Lower lobe of right lung (tissue), 2 donors: ENCODE measurements at regions not wholly inside any gene's neighbourhood (a gene's known extent, or its start where the extent isn't known, plus 50 kb on each side); places are given as distances from the start of the nearest gene placed in this dataset.
"Not testable (repeated sequence)": the region's sequence is repeated elsewhere in the genome, so short reads cannot be mapped to it uniquely, and the experiment has no call there.

Experiments used
- ATAC-seq, 2 donors: fragments of 200-7000 bp; cut with Tn5 transposase; one replicate each; pipeline ENCODE4 v1.9.1; 2020 to 2022; ENCODE audit warnings: mild to moderate bottlenecking in 2 of 2, moderate library complexity in 2 of 2
- DNase-seq: peaks from one replicate; pipeline ENCODE4 v3.0.0-alpha.2; 2020
- H3K27ac ChIP-seq: fragments of 200-600 bp; one replicate; pipeline ENCODE4 v1.8.0; 2022
- H3K27me3 ChIP-seq: fragments of 200-600 bp; one replicate; pipeline ENCODE4 v1.8.0; 2022; ENCODE audit warnings: low read depth
- H3K36me3 ChIP-seq: fragments of 200-600 bp; one replicate; pipeline ENCODE4 v1.8.0; 2022; ENCODE audit warnings: mild to moderate bottlenecking
- H3K4me1 ChIP-seq: fragments of 200-600 bp; one replicate; pipeline ENCODE4 v1.8.0; 2022
- H3K4me3 ChIP-seq: fragments of 200-600 bp; one replicate; pipeline ENCODE4 v1.8.0; 2022; ENCODE audit warnings: mild to moderate bottlenecking
- H3K9me3 ChIP-seq: fragments of 200-600 bp; one replicate; pipeline ENCODE4 v1.8.0; 2022
- intact Hi-C: fragments of 100-400 bp; cut with DNase I; formaldehyde crosslinking; loops from one replicate; pipeline ENCODE4 v1.11.0; 2022
- TF ChIP-seq, protein P1 (sequence below): fragments of 200-600 bp; IDR thresholded peaks from one replicate; pipeline ENCODE4 v1.8.0; 2022; ENCODE audit warnings: antibody characterized with exemption, mild to moderate bottlenecking
- donor health status: DM: no; HTN: yes; CAD: no; lungs with severe emphysema.

DNA sequence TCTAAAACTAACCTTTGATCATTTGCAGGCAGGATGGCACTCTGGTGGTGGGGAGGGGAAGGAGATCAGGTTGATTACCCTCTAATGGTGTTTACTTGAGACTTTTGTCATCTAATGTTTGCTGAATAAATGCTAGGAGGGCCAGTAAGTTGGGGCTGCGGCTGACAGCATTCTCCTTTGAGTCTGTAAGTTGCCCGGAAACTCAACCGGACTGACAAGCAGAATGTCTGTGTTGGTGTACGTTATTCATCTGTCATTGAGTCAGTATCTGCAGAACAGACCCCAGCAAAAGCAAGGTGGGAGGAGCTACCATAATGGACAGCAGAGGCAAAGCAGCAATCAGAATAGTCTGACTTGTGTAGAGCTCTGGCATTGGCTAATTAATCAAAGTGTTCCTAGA, 1210.6 kb upstream of the PABPC4L start:
- ATAC-seq (no peak), DNase-seq (no peak)
- intact Hi-C loops = no loop called here
- no peaks in the 10 kb centered on the region for H3K36me3 ChIP-seq
- no peaks in the 10 kb centered on the region for H3K9me3 ChIP-seq
- no peak overlapping the region for H3K27ac ChIP-seq
- TF ChIP-seq, protein P1, sequence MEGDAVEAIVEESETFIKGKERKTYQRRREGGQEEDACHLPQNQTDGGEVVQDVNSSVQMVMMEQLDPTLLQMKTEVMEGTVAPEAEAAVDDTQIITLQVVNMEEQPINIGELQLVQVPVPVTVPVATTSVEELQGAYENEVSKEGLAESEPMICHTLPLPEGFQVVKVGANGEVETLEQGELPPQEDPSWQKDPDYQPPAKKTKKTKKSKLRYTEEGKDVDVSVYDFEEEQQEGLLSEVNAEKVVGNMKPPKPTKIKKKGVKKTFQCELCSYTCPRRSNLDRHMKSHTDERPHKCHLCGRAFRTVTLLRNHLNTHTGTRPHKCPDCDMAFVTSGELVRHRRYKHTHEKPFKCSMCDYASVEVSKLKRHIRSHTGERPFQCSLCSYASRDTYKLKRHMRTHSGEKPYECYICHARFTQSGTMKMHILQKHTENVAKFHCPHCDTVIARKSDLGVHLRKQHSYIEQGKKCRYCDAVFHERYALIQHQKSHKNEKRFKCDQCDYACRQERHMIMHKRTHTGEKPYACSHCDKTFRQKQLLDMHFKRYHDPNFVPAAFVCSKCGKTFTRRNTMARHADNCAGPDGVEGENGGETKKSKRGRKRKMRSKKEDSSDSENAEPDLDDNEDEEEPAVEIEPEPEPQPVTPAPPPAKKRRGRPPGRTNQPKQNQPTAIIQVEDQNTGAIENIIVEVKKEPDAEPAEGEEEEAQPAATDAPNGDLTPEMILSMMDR = no peak
- no peaks in the 10 kb centered on the region for H3K4me1 ChIP-seq
- no peak overlapping the region for H3K4me3 ChIP-seq
- H3K27me3 ChIP-seq = no peaks in the 10 kb centered on the region

DNA sequence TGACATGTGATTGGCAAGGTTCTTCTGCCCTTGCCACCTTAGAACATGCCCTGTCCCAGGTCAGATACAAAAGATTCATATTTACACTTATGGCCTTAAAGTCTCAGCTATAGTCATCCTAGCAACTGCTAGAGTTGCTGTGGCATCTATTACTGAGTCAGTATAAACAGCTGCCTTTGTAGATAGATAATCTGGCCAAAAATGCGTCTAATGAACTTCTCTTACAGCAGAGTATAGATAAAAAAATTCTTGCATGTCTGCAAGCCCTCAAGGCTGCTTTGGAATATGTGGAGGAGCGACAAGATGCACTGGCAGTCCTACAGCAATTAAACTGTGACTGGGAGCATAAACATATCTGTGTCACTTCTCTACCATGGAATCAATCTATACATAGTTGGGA, 1209.7 kb upstream of the PABPC4L start:
- H3K4me3 ChIP-seq = no peak overlapping the region
- no peaks in the 10 kb centered on the region for H3K27me3 ChIP-seq
- no peak for ATAC-seq
- no peaks in the 10 kb centered on the region for H3K36me3 ChIP-seq
- no peak for DNase-seq
- intact Hi-C loops = no loop called here
- TF ChIP-seq, protein P1 = no peak
- no peaks in the 10 kb centered on the region for H3K4me1 ChIP-seq
- H3K9me3 ChIP-seq = no peaks in the 10 kb centered on the region
- H3K27ac ChIP-seq = no peak overlapping the region

DNA sequence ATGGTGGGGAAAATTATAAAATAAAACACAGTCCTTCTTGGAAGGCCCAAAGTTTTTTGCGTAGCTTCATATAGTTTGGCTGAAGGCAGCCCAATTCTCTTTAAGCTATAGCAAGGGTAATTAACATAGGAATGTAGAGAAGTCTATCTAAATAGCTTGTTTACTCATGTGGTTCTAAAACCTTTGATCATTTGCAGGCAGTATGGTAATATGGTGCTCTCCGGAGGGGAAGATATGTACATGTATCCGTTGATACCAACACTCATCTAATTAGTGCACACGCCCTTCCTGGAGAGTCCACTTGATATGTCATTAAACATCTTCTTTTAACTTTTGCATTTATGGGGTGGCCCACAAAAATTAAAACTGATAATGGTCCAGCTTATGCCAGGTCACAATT, 1207.7 kb upstream of the PABPC4L start:
- H3K36me3 ChIP-seq, ATAC-seq, H3K9me3 ChIP-seq, H3K4me1 ChIP-seq, H3K27ac ChIP-seq, H3K27me3 ChIP-seq, DNase-seq, H3K4me3 ChIP-seq, intact Hi-C loops: not testable (repeated sequence)

DNA sequence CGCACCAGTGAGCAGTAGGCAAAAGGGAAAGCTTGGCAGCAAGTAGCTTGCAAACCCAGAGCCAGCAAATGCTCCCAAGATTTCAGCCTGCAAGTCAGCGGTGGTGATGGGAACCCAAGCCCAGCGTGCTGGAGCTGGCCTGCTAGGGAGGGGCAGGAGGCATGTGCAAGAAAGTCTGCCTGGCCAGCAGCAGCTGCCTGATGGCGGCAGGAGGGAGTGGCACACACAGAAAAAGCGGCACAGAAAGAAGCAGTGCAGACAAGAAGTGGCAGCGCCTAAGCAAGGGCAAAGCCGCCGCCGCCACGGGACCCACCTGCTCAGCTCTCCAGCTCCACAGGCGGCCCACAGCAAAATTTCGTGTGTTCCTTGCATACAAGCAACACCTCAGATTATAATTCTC, 1206.5 kb upstream of the PABPC4L start:
- intact Hi-C loops = no loop called here
- TF ChIP-seq, protein P1 = no peak

DNA sequence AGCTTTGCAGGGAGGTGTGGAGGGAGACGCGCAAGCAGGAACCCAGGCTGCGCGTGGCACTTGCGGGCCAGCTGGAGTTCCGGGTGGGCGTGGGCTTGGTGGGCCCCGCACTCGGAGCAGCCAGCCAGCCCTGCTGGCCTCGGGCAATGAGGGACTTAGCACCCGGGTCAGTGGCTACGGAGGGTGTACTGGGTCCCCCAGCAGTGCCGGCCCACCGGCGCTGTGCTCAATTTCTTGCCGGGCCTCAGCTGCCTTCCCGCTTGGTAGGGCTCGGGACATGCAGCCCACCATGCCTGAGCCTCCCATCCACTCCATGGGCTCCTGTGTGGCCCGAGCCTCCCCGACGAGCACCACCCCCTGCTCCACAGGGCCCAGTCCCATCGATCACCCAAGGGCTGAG, 1205.0 kb upstream of the PABPC4L start:
- intact Hi-C loops, H3K27me3 ChIP-seq, H3K9me3 ChIP-seq, H3K36me3 ChIP-seq, DNase-seq, H3K4me1 ChIP-seq, H3K27ac ChIP-seq, H3K4me3 ChIP-seq, ATAC-seq: not testable (repeated sequence)

More for the DNA sequence above, 1206.5 kb upstream of the PABPC4L start:
- no peak overlapping the region for H3K4me3 ChIP-seq
- no peaks in the 10 kb centered on the region for H3K4me1 ChIP-seq
- no peaks in the 10 kb centered on the region for H3K9me3 ChIP-seq
- no peaks in the 10 kb centered on the region for H3K27me3 ChIP-seq
- no peaks in the 10 kb centered on the region for H3K36me3 ChIP-seq
- no peak for ATAC-seq
- no peak overlapping the region for H3K27ac ChIP-seq
- DNase-seq = no peak

DNA sequence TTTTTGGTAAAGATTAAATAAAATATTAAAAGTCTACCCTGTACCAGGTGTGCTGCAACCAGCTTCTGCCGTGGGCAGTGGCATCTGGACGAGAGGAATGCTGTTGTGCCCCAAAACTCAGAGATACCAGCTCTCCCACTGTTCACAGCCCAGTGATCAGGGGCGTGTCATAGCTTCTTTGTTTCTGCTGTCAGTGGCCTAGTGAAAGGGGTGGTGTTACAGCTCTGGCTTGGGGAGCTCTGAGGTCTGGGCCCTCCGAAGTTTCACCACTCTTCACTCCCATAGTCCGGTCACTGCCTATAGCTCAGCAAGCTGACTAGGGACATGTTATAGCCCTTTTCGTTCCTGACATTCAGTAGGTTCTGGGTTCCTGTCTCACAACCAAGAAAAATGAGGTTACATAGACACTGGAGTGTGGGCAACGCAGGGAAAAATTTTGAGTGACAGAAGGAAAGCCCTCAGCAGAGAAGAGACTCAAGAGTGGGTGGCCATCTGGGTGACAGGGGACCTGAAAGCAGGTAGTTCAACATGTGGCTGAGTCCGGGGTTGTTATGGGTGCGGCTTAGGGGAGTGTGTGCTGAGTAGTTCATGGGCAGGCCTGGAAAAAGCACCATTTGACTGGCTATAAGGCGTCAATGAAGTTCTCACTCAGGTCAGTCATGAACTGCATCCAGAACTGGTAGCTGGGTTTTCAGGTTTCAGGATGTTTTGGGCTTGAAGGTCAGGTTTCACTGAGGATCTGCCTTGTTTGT, 1184.4 kb upstream of the PABPC4L start:
- Histone ChIP-seq H3K4me3 (no peak overlapping the region), H3K36me3 (no peaks in the 10 kb centered on the region), H3K27me3 (no peaks in the 10 kb centered on the region), H3K27ac (no peak overlapping the region), H3K4me1 (no peaks in the 10 kb centered on the region), H3K9me3 (no peaks in the 10 kb centered on the region)
- no peak for ATAC-seq
- no peak for DNase-seq
- TF ChIP-seq, protein P1 = no peak
- intact Hi-C loops = no loop called here
